ENCODE measurements at regions not wholly inside any gene's neighbourhood (a gene's known extent, or its start where the extent isn't known, plus 50 kb on each side); places are given as distances from the start of the nearest gene placed in this dataset.

- TF ChIP-seq POLR2A (IDR thresholded peaks at IDR 0.05; ENCODE audit: low read depth) (no peak), CTCF (IDR thresholded peaks at IDR 0.05) (no peak), POLR2AphosphoS5 (IDR thresholded peaks at IDR 0.05) (no peak), EP300 (IDR thresholded peaks at IDR 0.05) (no peak)
Observed at GRCh38 chr15:70219966-70220365, 122.2 kb upstream of the TLE3 start.
